OCI-LY1 (cell line): ENCODE measurements at regions not wholly inside any gene's neighbourhood (a gene's known extent, or its start where the extent isn't known, plus 50 kb on each side); places are given as distances from the start of the nearest gene placed in this dataset.
"Not testable (repeated sequence)": the region's sequence is repeated elsewhere in the genome, so short reads cannot be mapped to it uniquely, and the experiment has no call there.

Experiments used
- H2AFZ ChIP-seq: fragments of 200-600 bp; sonication (generic), shearing (Covaris generic); 2 replicates; pipeline ENCODE4 v1.6.0; 2014; ENCODE audit warnings: antibody characterized with exemption, mild to moderate bottlenecking, low read length
- H3F3A ChIP-seq: fragments of 200-600 bp; sonication (generic), shearing (Covaris generic); 2 replicates; pipeline ENCODE4 v1.6.0; 2014; ENCODE audit warnings: mild to moderate bottlenecking, antibody characterized with exemption, low read length, moderate library complexity; ENCODE audit not compliant: insufficient read depth
- H3K27ac ChIP-seq: fragments of 200-600 bp; sonication (generic); 2 replicates; pipeline ENCODE4 v1.5.1; 2014; ENCODE audit warnings: low read length, mixed run types, mild to moderate bottlenecking, low read depth; ENCODE audit not compliant: poor library complexity, severe bottlenecking
- H3K27me3 ChIP-seq: fragments of 200-600 bp; sonication (generic); 2 replicates; pipeline ENCODE4 v1.6.0; 2014; ENCODE audit warnings: antibody characterized with exemption, mild to moderate bottlenecking, low read length, moderate library complexity; ENCODE audit not compliant: insufficient read depth
- H3K36me3 ChIP-seq: fragments of 200-600 bp; sonication (generic); 2 replicates; pipeline ENCODE4 v1.6.1; 2014; ENCODE audit warnings: mild to moderate bottlenecking, antibody characterized with exemption, low read length, moderate library complexity, mixed read lengths; ENCODE audit not compliant: insufficient read depth
- H3K4me1 ChIP-seq: fragments of 200-600 bp; sonication (generic); 2 replicates; pipeline ENCODE4 v1.5.1; 2014; ENCODE audit warnings: mild to moderate bottlenecking, low read length, moderate library complexity; ENCODE audit not compliant: insufficient read depth, severe bottlenecking
- H3K4me2 ChIP-seq: fragments of 200-600 bp; sonication (generic), shearing (Covaris generic); 2 replicates; pipeline ENCODE4 v1.6.1; 2014; ENCODE audit warnings: low read length
- H3K4me3 ChIP-seq: fragments of 200-600 bp; sonication (generic); 2 replicates; pipeline ENCODE4 v1.5.1; 2014; ENCODE audit warnings: low read length, low read depth, mild to moderate bottlenecking, mixed read lengths; ENCODE audit not compliant: poor library complexity, severe bottlenecking
- H3K79me2 ChIP-seq: fragments of 200-600 bp; shearing (Covaris generic); 2 replicates; pipeline ENCODE4 v1.6.1; 2016; ENCODE audit warnings: mixed run types, low read length, mixed read lengths; ENCODE audit not compliant: insufficient read depth
- H3K9ac ChIP-seq: fragments of 200-600 bp; sonication (generic), shearing (Covaris generic); 2 replicates; pipeline ENCODE4 v1.6.1; 2014; ENCODE audit warnings: mild to moderate bottlenecking, low read length, mixed read lengths
- H3K9me2 ChIP-seq: fragments of 200-600 bp; sonication (generic), shearing (Covaris generic); 2 replicates; pipeline ENCODE4 v1.6.1; 2014; ENCODE audit warnings: low read depth, mild to moderate bottlenecking, low read length, mixed read lengths
- H3K9me3 ChIP-seq: fragments of 200-600 bp; shearing (Covaris generic); 2 replicates; pipeline ENCODE4 v1.6.1; 2014; ENCODE audit warnings: low read length, mixed read lengths
- H4K20me1 ChIP-seq: fragments of 200-600 bp; sonication (generic), shearing (Covaris generic); 2 replicates; pipeline ENCODE4 v1.6.0; 2016; ENCODE audit warnings: mild to moderate bottlenecking, low read length; ENCODE audit not compliant: insufficient read depth
- CTCF ChIP-seq: fragments of 200-600 bp; sonication (generic), shearing (Covaris generic); IDR thresholded peaks from 2 replicates; pipeline ENCODE4 v1.5.1; 2017; ENCODE audit warnings: mild to moderate bottlenecking, antibody characterized with exemption, low read length, moderate library complexity, mixed read lengths
- EZH2 ChIP-seq: fragments of 200-600 bp; sonication (generic), shearing (Covaris generic); IDR thresholded peaks from 2 replicates; pipeline ENCODE4 v1.8.0; 2017; ENCODE audit warnings: borderline replicate concordance, mixed run types, mild to moderate bottlenecking, antibody characterized with exemption, low read length, moderate library complexity, mixed read lengths

- no peaks in the 10 kb centered on the region for H3K9me2 ChIP-seq
- no peaks in the 10 kb centered on the region for H3K9me3 ChIP-seq
- no peak overlapping the region for H3K9ac ChIP-seq
- TF ChIP-seq EZH2 (no peak), CTCF (no peak)
- H2AFZ ChIP-seq = no peak overlapping the region
- no peaks in the 10 kb centered on the region for H3K79me2 ChIP-seq
- H4K20me1 ChIP-seq = no peaks in the 10 kb centered on the region
- no peaks in the 10 kb centered on the region for H3K4me1 ChIP-seq
- H3F3A ChIP-seq = no peaks in the 10 kb centered on the region
- H3K27me3 ChIP-seq = no peaks in the 10 kb centered on the region
- no peak overlapping the region for H3K27ac ChIP-seq
- H3K36me3 ChIP-seq = no peaks in the 10 kb centered on the region
- H3K4me2 ChIP-seq = no peak overlapping the region
- H3K4me3 ChIP-seq = no peak overlapping the region
These were observed 372.7 kb upstream of the KYNU start for GRCh38 chr2:142504754-142505153.

GRCh38 chr2:142502402-142502801 is 371.6 kb upstream of the LRP1B start:
- Histone ChIP-seq H3K4me1 (no peaks in the 10 kb centered on the region), H3K36me3 (no peaks in the 10 kb centered on the region)

GRCh38 chr2:142495141-142495540 is 364.3 kb upstream of the LRP1B start:
- H3K79me2 ChIP-seq = no peaks in the 10 kb centered on the region
- no peak overlapping the region for H3K4me3 ChIP-seq
- no peaks in the 10 kb centered on the region for H3F3A ChIP-seq
- no peak overlapping the region for H3K27ac ChIP-seq
- no peak overlapping the region for H3K4me2 ChIP-seq
- H2AFZ ChIP-seq = no peak overlapping the region
- no peaks in the 10 kb centered on the region for H4K20me1 ChIP-seq
- H3K27me3 ChIP-seq = no peaks in the 10 kb centered on the region
- H3K9ac ChIP-seq = no peak overlapping the region
- H3K4me1 ChIP-seq = no peaks in the 10 kb centered on the region
- H3K36me3 ChIP-seq = no peaks in the 10 kb centered on the region
- no peaks in the 10 kb centered on the region for H3K9me2 ChIP-seq
- TF ChIP-seq CTCF = no peak
- no peak for TF ChIP-seq EZH2
- no peaks in the 10 kb centered on the region for H3K9me3 ChIP-seq

More at GRCh38 chr2:142502402-142502801, 371.6 kb upstream of the LRP1B start:
- Histone ChIP-seq H3K9ac (no peak overlapping the region), H2AFZ (no peak overlapping the region), H3K9me2 (no peaks in the 10 kb centered on the region), H3K79me2 (no peaks in the 10 kb centered on the region), H3K4me2 (no peak overlapping the region), H3K27me3 (no peaks in the 10 kb centered on the region), H4K20me1 (no peaks in the 10 kb centered on the region), H3K9me3 (no peaks in the 10 kb centered on the region), H3K4me3 (no peak overlapping the region), H3F3A (no peaks in the 10 kb centered on the region), H3K27ac (no peak overlapping the region)
- TF ChIP-seq CTCF (no peak), EZH2 (no peak)

- not testable (repeated sequence) for H3F3A ChIP-seq, H3K4me3 ChIP-seq, H2AFZ ChIP-seq, H3K9me3 ChIP-seq, H3K79me2 ChIP-seq, H3K36me3 ChIP-seq, H3K4me1 ChIP-seq, H3K9me2 ChIP-seq, H3K27me3 ChIP-seq, H3K27ac ChIP-seq, H3K9ac ChIP-seq, H3K4me2 ChIP-seq, H4K20me1 ChIP-seq
These were observed 358.8 kb upstream of the LRP1B start for GRCh38 chr2:142489631-142490030.
